Caco-2 (cell line): ENCODE measurements at regions not wholly inside any gene's neighbourhood (a gene's known extent, or its start where the extent isn't known, plus 50 kb on each side); places are given as distances from the start of the nearest gene placed in this dataset.

Experiments
- BruUV-seq: library from RNA; stranded (reverse); fragments of 400-500 nt; replicated peaks from 2 replicates; lab custom pipeline; 2021; lab: Mats Ljungman, UMichigan
- CTCF ChIA-PET: fragments of 300-600 bp; sonication (Branson Sonifier 250); formaldehyde crosslinking; loops from one replicate; lab custom pipeline; 2022; ENCODE audit warnings: antibody characterized with exemption; lab: Charles Lee
- POLR2A ChIA-PET: fragments of 300-600 bp; sonication (Branson Sonifier 250); formaldehyde crosslinking; loops from one replicate; lab custom pipeline; 2022; ENCODE audit warnings: antibody characterized with exemption; lab: Charles Lee
- DNase-seq, 2 experiments: peaks; one replicate each; pipeline versions ENCODE4 v3.0.0 to v3.0.0-alpha.2; 2020 to 2022
- H3K27me3 ChIP-seq: replicated peaks from 2 replicates; pipeline ENCODE4 v1.6.0; 2011; ENCODE audit warnings: low read length; ENCODE audit not compliant: control insufficient read depth, insufficient read depth
- H3K36me3 ChIP-seq: 2 replicates; pipeline ENCODE4 v1.5.1; 2011; ENCODE audit warnings: low read length; ENCODE audit not compliant: control insufficient read depth, insufficient read depth
- H3K4me1 ChIP-seq: fragments of 250-450 bp; sonication (Bioruptor Pico); 2 replicates; pipeline ENCODE4 v1.5.1; 2020; ENCODE audit warnings: mild to moderate bottlenecking
- H3K4me3 ChIP-seq: 2 replicates; pipeline ENCODE4 v1.5.1; 2011; ENCODE audit warnings: low read depth, mild to moderate bottlenecking, control low read depth, low read length
- H3K9me3 ChIP-seq: fragments of 250-450 bp; sonication (Bioruptor Pico); 2 replicates; pipeline ENCODE4 v1.5.1; 2020; ENCODE audit warnings: mild to moderate bottlenecking, moderate library complexity
- H3K27ac Mint-ChIP-seq: one replicate; pipeline ENCODE4 v1.8.0; 2022; ENCODE audit warnings: mixed read lengths; ENCODE audit not compliant: unreplicated experiment
- H3K27me3 Mint-ChIP-seq: one replicate; pipeline ENCODE4 v1.8.0; 2022; ENCODE audit warnings: mixed read lengths; ENCODE audit not compliant: insufficient read depth, unreplicated experiment
- H3K36me3 Mint-ChIP-seq: one replicate; pipeline ENCODE4 v1.8.0; 2022; ENCODE audit warnings: mild to moderate bottlenecking, mixed read lengths; ENCODE audit not compliant: insufficient read depth, unreplicated experiment
- H3K4me1 Mint-ChIP-seq: one replicate; pipeline ENCODE4 v1.8.0; 2022; ENCODE audit warnings: low read depth, mixed read lengths; ENCODE audit not compliant: unreplicated experiment
- H3K4me3 Mint-ChIP-seq: one replicate; pipeline ENCODE4 v1.8.0; 2022; ENCODE audit warnings: mild to moderate bottlenecking, moderate library complexity, mixed read lengths; ENCODE audit not compliant: unreplicated experiment
- H3K9me3 Mint-ChIP-seq: one replicate; pipeline ENCODE4 v1.8.0; 2022; ENCODE audit warnings: mixed read lengths; ENCODE audit not compliant: unreplicated experiment
- intact Hi-C: fragments of 100-400 bp; cut with micrococcal nuclease; formaldehyde crosslinking; loops from one replicate; pipeline ENCODE4 v1.10.0; 2022; ENCODE audit not compliant: unreplicated experiment
- TF ChIP-seq, protein P1 (sequence below), 2 experiments: fragments of 200-600 bp in 1 of 2; IDR thresholded peaks; 1 replicate in 1 of 2; 2 replicates in 1 of 2; pipeline versions ENCODE4 v1.5.1 to v1.8.0; 2011 to 2022; ENCODE audit warnings: antibody characterized with exemption in 1 of 2, control low read depth in 1 of 2, inconsistent platforms in 1 of 2, low read depth in 1 of 2, low read length in 1 of 2, mild to moderate bottlenecking in 1 of 2, moderate library complexity in 1 of 2; ENCODE audit not compliant: insufficient read depth in 1 of 2, severe bottlenecking in 1 of 2, unreplicated experiment in 1 of 2

DNA sequence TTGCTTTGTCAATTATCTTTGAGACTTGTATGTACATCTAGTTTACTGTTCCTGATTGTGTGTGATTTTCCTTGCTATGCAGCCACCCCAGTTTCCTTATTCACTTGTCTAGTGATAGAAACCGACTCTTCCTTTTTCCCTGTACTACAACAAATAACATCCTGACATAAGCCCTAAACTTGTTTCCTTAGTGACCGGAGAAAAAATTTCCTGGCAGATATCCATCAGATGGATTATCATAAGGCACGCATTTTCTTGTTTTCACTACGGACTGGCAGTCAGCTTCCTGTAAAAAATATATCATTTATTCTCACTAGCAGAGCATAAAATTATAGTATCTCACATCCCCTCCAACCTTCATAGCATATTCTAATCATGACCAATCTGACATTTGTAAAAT is 410.7 kb downstream of the CENPC start:
- peaks cover 8% of the 10 kb centered on the region for H3K9me3 Mint-ChIP-seq
- H3K36me3 ChIP-seq, result no peaks in the 10 kb centered on the region
- H3K9me3 ChIP-seq, result no peaks in the 10 kb centered on the region
- H3K27me3 Mint-ChIP-seq, result peaks cover 3% of the 10 kb centered on the region
- DNase-seq, result no peak
- BruUV-seq, result no TSS peak
- no peak overlapping the region for H3K27ac Mint-ChIP-seq
- H3K27me3 ChIP-seq, result no peaks in the 10 kb centered on the region
- POLR2A ChIA-PET, result no interaction called here
- no peaks in the 10 kb centered on the region for H3K36me3 Mint-ChIP-seq
- intact Hi-C loops, result no loop called here
- no peaks in the 10 kb centered on the region for H3K4me1 Mint-ChIP-seq
- no peak overlapping the region for H3K4me3 ChIP-seq
- H3K4me3 Mint-ChIP-seq, result no peak overlapping the region
- H3K4me1 ChIP-seq, result no peaks in the 10 kb centered on the region
- TF ChIP-seq, protein P1, sequence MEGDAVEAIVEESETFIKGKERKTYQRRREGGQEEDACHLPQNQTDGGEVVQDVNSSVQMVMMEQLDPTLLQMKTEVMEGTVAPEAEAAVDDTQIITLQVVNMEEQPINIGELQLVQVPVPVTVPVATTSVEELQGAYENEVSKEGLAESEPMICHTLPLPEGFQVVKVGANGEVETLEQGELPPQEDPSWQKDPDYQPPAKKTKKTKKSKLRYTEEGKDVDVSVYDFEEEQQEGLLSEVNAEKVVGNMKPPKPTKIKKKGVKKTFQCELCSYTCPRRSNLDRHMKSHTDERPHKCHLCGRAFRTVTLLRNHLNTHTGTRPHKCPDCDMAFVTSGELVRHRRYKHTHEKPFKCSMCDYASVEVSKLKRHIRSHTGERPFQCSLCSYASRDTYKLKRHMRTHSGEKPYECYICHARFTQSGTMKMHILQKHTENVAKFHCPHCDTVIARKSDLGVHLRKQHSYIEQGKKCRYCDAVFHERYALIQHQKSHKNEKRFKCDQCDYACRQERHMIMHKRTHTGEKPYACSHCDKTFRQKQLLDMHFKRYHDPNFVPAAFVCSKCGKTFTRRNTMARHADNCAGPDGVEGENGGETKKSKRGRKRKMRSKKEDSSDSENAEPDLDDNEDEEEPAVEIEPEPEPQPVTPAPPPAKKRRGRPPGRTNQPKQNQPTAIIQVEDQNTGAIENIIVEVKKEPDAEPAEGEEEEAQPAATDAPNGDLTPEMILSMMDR (IDR thresholded peaks at IDR 0.05; ENCODE audit: insufficient read depth in 1 of 2, low read depth in 1 of 2, low read length in 1 of 2, severe bottlenecking in 1 of 2, unreplicated experiment in 1 of 2), result no peak
- CTCF ChIA-PET, result no interaction called here

DNA sequence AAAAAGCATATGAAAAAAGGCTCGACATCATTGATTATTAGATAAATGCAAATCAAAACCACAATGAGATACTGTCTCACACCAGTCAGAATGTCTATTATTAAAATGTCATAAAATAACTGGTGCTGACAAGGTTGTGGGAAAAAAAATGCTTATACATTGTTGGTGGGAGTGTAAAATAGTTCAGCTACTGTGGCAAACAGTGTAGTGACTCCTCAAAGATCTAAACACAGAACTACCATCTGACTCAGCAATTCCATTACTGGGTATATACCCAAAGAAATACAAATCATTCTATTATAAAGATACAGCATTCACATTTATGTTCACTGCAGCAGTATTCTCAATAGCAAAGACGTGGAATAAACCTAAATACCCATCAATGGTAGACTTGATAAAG is 412.1 kb downstream of the CENPC start:
- Histone ChIP-seq H3K36me3 (no peaks in the 10 kb centered on the region), H3K9me3 (no peaks in the 10 kb centered on the region), H3K4me1 (no peaks in the 10 kb centered on the region), H3K4me3 (no peak overlapping the region), H3K27me3 (no peaks in the 10 kb centered on the region)
- H3K27ac Mint-ChIP-seq, result no peak overlapping the region
- H3K4me3 Mint-ChIP-seq, result no peak overlapping the region
- CTCF ChIA-PET, result interaction anchor here (0.6 kb wide), 1 partner anchor 200 kb away, joined by 8 read pairs; no protein-coding TSS in a partner anchor
- peaks cover 8% of the 10 kb centered on the region for H3K9me3 Mint-ChIP-seq
- POLR2A ChIA-PET, result no interaction called here
- no peaks in the 10 kb centered on the region for H3K36me3 Mint-ChIP-seq
- H3K27me3 Mint-ChIP-seq, result peaks cover 3% of the 10 kb centered on the region
- DNase-seq, result no peak
- H3K4me1 Mint-ChIP-seq, result no peaks in the 10 kb centered on the region
- intact Hi-C loops, result no loop called here
- TF ChIP-seq, protein P1 (IDR thresholded peaks at IDR 0.05; ENCODE audit: insufficient read depth in 1 of 2, low read depth in 1 of 2, low read length in 1 of 2, severe bottlenecking in 1 of 2, unreplicated experiment in 1 of 2), result no peak
- BruUV-seq, result no TSS peak

- BruUV-seq, result no TSS peak
- H3K27me3 ChIP-seq, result no peaks in the 10 kb centered on the region
- CTCF ChIA-PET, result no interaction called here
- POLR2A ChIA-PET, result no interaction called here
- Mint-ChIP-seq H3K27ac (no peak overlapping the region), H3K9me3 (peaks cover 8% of the 10 kb centered on the region), H3K36me3 (no peaks in the 10 kb centered on the region), H3K4me3 (no peak overlapping the region), H3K27me3 (no peaks in the 10 kb centered on the region), H3K4me1 (no peaks in the 10 kb centered on the region)
- no peak for DNase-seq
- no peaks in the 10 kb centered on the region for H3K36me3 ChIP-seq
- intact Hi-C loops, result no loop called here
- no peak overlapping the region for H3K4me3 ChIP-seq
- H3K9me3 ChIP-seq, result no peaks in the 10 kb centered on the region
- TF ChIP-seq, protein P1 (IDR thresholded peaks at IDR 0.05; ENCODE audit: insufficient read depth in 1 of 2, low read depth in 1 of 2, low read length in 1 of 2, severe bottlenecking in 1 of 2, unreplicated experiment in 1 of 2), result no peak
- H3K4me1 ChIP-seq, result no peaks in the 10 kb centered on the region
Measured at GRCh38 chr4:67131224-67131623, 414.1 kb downstream of the CENPC start.
